Endothelial cell of umbilical vein (primary cell): ENCODE measurements at regions not wholly inside any gene's neighbourhood (a gene's known extent, or its start where the extent isn't known, plus 50 kb on each side); places are given as distances from the start of the nearest gene placed in this dataset.

Source experiments
- EZH2 ChIP-seq: IDR thresholded peaks from 2 replicates; pipeline ENCODE4 v1.6.1; 2012; ENCODE audit warnings: borderline replicate concordance, low read depth, mild to moderate bottlenecking, moderate library complexity, low read length, inconsistent platforms; ENCODE audit not compliant: severe bottlenecking
- FOS ChIP-seq: IDR thresholded peaks from 2 replicates; pipeline ENCODE4 v1.6.1; 2011; ENCODE audit warnings: mild to moderate bottlenecking, low read length, moderate library complexity, borderline replicate concordance; ENCODE audit not compliant: insufficient read depth
- GATA2 ChIP-seq: IDR thresholded peaks from 2 replicates; pipeline ENCODE4 v1.7.0; 2011; ENCODE audit warnings: low read depth, mild to moderate bottlenecking, moderate library complexity, mixed read lengths, low read length; ENCODE audit not compliant: insufficient read length, insufficient read depth
- JUN ChIP-seq: IDR thresholded peaks from 2 replicates; pipeline ENCODE4 v1.6.1; 2011; ENCODE audit warnings: borderline replicate concordance, low read depth; ENCODE audit not compliant: insufficient read length, insufficient read depth
- MYC ChIP-seq: IDR thresholded peaks from one replicate; pipeline ENCODE4 v1.6.1; 2011; ENCODE audit warnings: mild to moderate bottlenecking, low read depth, low read length
- POLR2A ChIP-seq: IDR thresholded peaks from 2 replicates; pipeline ENCODE4 v1.6.1; 2012; ENCODE audit warnings: low read depth, mild to moderate bottlenecking, control low read depth, low read length
- POLR2AphosphoS5 ChIP-seq: IDR thresholded peaks from 2 replicates; pipeline ENCODE4 v1.6.1; 2012; ENCODE audit warnings: low read depth, mild to moderate bottlenecking, control low read depth, low read length, moderate library complexity; ENCODE audit not compliant: insufficient read depth
- TF ChIP-seq, protein P1 (sequence below), 2 donors: IDR thresholded peaks; 1 replicate in 1 of 2; 2 replicates in 1 of 2; pipeline ENCODE4 v1.5.1; 2011; ENCODE audit warnings: low read length in 2 of 2, mild to moderate bottlenecking in 2 of 2, moderate library complexity in 2 of 2, control low read depth in 1 of 2, inconsistent platforms in 1 of 2, low read depth in 1 of 2; ENCODE audit not compliant: insufficient read depth in 1 of 2; ENCODE audit errors: extremely low read depth in 1 of 2
- TF ChIP-seq, protein P2 (sequence below): IDR thresholded peaks from 2 replicates; pipeline ENCODE4 v1.6.1; 2011; ENCODE audit not compliant: insufficient read depth, insufficient read length

DNA sequence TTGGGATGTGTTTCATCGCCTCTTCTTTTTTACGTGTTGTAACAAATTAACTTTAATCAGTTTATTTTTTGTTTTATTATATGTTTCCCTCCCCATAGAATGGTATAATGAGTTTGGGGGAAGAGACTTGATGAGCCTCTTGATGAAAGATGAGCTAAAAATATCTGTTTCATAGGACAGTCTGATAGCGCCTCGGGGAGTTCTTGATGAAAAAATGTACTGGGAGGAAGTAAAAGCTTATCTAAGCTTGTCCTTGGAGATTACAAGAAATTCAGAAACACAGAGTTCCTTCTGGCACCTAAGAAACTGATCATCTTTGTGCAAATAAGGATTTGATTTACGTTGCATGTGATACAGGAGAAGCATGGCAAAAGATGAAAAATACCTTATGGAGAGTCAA, 350.2 kb upstream of the CDH8 start:
- TF ChIP-seq, protein P1, sequence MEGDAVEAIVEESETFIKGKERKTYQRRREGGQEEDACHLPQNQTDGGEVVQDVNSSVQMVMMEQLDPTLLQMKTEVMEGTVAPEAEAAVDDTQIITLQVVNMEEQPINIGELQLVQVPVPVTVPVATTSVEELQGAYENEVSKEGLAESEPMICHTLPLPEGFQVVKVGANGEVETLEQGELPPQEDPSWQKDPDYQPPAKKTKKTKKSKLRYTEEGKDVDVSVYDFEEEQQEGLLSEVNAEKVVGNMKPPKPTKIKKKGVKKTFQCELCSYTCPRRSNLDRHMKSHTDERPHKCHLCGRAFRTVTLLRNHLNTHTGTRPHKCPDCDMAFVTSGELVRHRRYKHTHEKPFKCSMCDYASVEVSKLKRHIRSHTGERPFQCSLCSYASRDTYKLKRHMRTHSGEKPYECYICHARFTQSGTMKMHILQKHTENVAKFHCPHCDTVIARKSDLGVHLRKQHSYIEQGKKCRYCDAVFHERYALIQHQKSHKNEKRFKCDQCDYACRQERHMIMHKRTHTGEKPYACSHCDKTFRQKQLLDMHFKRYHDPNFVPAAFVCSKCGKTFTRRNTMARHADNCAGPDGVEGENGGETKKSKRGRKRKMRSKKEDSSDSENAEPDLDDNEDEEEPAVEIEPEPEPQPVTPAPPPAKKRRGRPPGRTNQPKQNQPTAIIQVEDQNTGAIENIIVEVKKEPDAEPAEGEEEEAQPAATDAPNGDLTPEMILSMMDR (IDR thresholded peaks at IDR 0.05; ENCODE audit: extremely low read depth in 1 of 2, insufficient read depth in 1 of 2, low read depth in 1 of 2, low read length in 2 of 2), result no peak
- no peak for TF ChIP-seq EZH2
- TF ChIP-seq MYC, result no peak
- TF ChIP-seq POLR2A, result no peak
- no peak for TF ChIP-seq POLR2AphosphoS5
- TF ChIP-seq, protein P2, sequence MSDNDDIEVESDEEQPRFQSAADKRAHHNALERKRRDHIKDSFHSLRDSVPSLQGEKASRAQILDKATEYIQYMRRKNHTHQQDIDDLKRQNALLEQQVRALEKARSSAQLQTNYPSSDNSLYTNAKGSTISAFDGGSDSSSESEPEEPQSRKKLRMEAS, result no peak
- no peak for TF ChIP-seq GATA2
- no peak for TF ChIP-seq FOS
- no peak for TF ChIP-seq JUN
